ENCODE measurements at regions not wholly inside any gene's neighbourhood (a gene's known extent, or its start where the extent isn't known, plus 50 kb on each side); places are given as distances from the start of the nearest gene placed in this dataset.

GRCh38 chr6:18829272-18829870 lies 442.2 kb downstream of the RNF144B start:
- no peaks in the 10 kb centered on the region for H3K36me3 ChIP-seq
- H3K4me1 ChIP-seq: no peaks in the 10 kb centered on the region
- no peak overlapping the region for H3K9ac ChIP-seq (ENCODE audit: low read depth in 2 of 2, low read length in 2 of 2)
- intact Hi-C loops (cut with DNase I): no loop called here
- no peak for DNase-seq
- no peaks in the 10 kb centered on the region for H3K27me3 ChIP-seq
- no peak overlapping the region for H3K4me3 ChIP-seq
- H3K27ac ChIP-seq: no peak overlapping the region
- TF ChIP-seq, protein P1, sequence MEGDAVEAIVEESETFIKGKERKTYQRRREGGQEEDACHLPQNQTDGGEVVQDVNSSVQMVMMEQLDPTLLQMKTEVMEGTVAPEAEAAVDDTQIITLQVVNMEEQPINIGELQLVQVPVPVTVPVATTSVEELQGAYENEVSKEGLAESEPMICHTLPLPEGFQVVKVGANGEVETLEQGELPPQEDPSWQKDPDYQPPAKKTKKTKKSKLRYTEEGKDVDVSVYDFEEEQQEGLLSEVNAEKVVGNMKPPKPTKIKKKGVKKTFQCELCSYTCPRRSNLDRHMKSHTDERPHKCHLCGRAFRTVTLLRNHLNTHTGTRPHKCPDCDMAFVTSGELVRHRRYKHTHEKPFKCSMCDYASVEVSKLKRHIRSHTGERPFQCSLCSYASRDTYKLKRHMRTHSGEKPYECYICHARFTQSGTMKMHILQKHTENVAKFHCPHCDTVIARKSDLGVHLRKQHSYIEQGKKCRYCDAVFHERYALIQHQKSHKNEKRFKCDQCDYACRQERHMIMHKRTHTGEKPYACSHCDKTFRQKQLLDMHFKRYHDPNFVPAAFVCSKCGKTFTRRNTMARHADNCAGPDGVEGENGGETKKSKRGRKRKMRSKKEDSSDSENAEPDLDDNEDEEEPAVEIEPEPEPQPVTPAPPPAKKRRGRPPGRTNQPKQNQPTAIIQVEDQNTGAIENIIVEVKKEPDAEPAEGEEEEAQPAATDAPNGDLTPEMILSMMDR (IDR thresholded peaks at IDR 0.05): no peak
- no peaks in the 10 kb centered on the region for H3K9me3 ChIP-seq

DNA sequence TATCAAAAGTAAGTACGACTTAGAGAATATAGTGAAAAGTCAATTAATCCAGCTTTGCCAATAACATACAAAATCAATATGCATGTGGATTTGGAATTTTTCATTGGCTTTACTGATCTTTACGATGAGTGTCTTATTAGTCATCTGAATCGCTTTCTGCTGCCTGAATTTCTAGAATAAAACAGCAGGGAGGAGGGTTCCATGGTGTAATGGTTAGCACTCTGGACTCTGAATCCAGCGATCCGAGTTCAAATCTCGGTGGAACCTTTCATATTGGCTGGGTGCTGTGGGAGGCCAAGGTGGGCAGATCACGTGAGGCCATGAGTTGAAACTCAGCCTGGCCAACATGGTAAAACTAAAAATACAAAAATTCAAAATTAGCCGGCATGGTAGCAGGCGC lies 448.8 kb downstream of the RNF144B start:
- H3K4me3 ChIP-seq: no peak overlapping the region
- H3K9ac ChIP-seq (ENCODE audit: low read depth in 2 of 2, low read length in 2 of 2): no peak overlapping the region
- TF ChIP-seq, protein P1 (IDR thresholded peaks at IDR 0.05): no peak
- no peaks in the 10 kb centered on the region for H3K36me3 ChIP-seq
- H3K27ac ChIP-seq: no peak overlapping the region
- DNase-seq: no peak
- H3K9me3 ChIP-seq: no peaks in the 10 kb centered on the region
- H3K27me3 ChIP-seq: no peaks in the 10 kb centered on the region
- no peaks in the 10 kb centered on the region for H3K4me1 ChIP-seq
- intact Hi-C loops (cut with DNase I): no loop called here

DNA sequence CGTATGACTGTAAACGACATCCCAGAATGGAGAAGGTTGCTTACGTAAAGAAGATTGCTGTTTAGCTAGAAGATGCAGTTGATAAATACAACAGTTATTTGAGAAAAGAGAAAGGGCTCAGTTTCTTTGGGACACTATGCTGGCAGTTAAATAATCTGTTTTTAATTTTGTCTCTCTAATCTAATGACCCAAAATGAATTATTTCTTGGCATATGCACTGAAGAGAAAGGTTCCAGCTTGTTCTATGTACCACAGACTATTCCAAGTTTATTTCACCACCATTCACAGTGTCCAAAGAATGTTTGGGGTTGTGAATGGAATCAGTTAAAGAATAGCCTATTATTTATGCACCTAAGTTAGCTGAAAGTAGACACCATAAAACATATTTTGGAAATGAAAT lies 449.9 kb downstream of the RNF144B start:
- H3K9me3 ChIP-seq: no peaks in the 10 kb centered on the region
- no peak overlapping the region for H3K27ac ChIP-seq
- H3K27me3 ChIP-seq: no peaks in the 10 kb centered on the region
- TF ChIP-seq, protein P1 (IDR thresholded peaks at IDR 0.05): no peak
- H3K4me3 ChIP-seq: no peak overlapping the region
- H3K36me3 ChIP-seq: no peaks in the 10 kb centered on the region
- H3K9ac ChIP-seq (ENCODE audit: low read depth in 2 of 2, low read length in 2 of 2): no peak overlapping the region
- DNase-seq: no peak
- no peaks in the 10 kb centered on the region for H3K4me1 ChIP-seq
- intact Hi-C loops (cut with DNase I): no loop called here

- no peak overlapping the region for H3K27ac ChIP-seq
- no peak for DNase-seq
- H3K36me3 ChIP-seq: no peaks in the 10 kb centered on the region
- TF ChIP-seq, protein P1 (IDR thresholded peaks at IDR 0.05): no peak
- no peaks in the 10 kb centered on the region for H3K9me3 ChIP-seq
- H3K4me1 ChIP-seq: no peaks in the 10 kb centered on the region
- intact Hi-C loops (cut with DNase I): no loop called here
- no peak overlapping the region for H3K9ac ChIP-seq (ENCODE audit: low read depth in 2 of 2, low read length in 2 of 2)
- H3K27me3 ChIP-seq: no peaks in the 10 kb centered on the region
- H3K4me3 ChIP-seq: no peak overlapping the region
Measured at GRCh38 chr6:18842534-18842933, 455.4 kb downstream of the RNF144B start.

GRCh38 chr6:18845896-18846295 lies 458.7 kb downstream of the RNF144B start:
- no peaks in the 10 kb centered on the region for H3K27me3 ChIP-seq
- intact Hi-C loops (cut with DNase I): no loop called here
- H3K9ac ChIP-seq (ENCODE audit: low read depth in 2 of 2, low read length in 2 of 2): no peak overlapping the region
- H3K4me3 ChIP-seq: no peak overlapping the region
- H3K9me3 ChIP-seq: no peaks in the 10 kb centered on the region
- no peaks in the 10 kb centered on the region for H3K4me1 ChIP-seq
- H3K27ac ChIP-seq: no peak overlapping the region
- no peak for DNase-seq
- TF ChIP-seq, protein P1 (IDR thresholded peaks at IDR 0.05): no peak
- H3K36me3 ChIP-seq: no peaks in the 10 kb centered on the region
